ENCODE measurements at regions not wholly inside any gene's neighbourhood (a gene's known extent, or its start where the extent isn't known, plus 50 kb on each side); places are given as distances from the start of the nearest gene placed in this dataset.

GRCh38 chr5:159782995-159783300 lies 133.3 kb upstream of the ADRA1B start:
- Histone ChIP-seq H3K4me3 (no peak overlapping the region), H3K4me1 (peaks cover 0 to 5% (median 0%) of the 10 kb centered on the region in 10 experiments; a peak in 2 of 20 replicates), H3K9me3 (replicated peaks in 1 of 11) (no peaks in the 10 kb centered on the region), H3K27me3 (no peaks in the 10 kb centered on the region), H3K36me3 (no peaks in the 10 kb centered on the region), H3K27ac (no peak overlapping the region), H3K4me2 (no peak overlapping the region), H3K9ac (no peak overlapping the region), H4K20me1 (no peaks in the 10 kb centered on the region)
- no peak for TF ChIP-seq Cebpa-rat (IDR thresholded peaks at IDR 0.05)

DNA sequence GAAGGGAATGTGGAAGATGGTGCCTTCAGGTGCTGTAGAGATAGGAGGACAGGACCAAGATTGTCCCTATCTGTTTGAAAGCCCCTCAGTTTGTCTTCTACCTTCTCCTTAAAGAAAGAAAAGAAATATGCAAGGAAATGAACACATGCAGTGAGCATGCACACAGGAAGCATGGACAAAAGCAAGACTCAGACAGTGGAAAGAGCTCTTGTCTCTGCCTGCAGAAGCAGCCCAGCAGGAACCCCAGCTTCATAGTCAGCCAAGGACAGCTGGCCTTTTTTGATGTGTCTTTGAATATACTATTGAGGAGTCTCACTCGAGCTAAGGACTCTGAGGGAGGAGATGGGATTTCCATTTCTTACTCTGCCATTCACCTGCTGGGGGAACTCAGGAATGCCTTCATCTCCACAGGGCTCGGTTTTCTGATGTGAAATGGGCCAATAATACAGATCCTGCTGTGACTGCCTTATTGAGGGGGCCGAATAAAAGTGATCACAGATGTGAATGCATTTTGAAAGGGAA lies 132.5 kb upstream of the ADRA1B start:
- Histone ChIP-seq H4K20me1 (no peaks in the 10 kb centered on the region), H3K9ac (no peak overlapping the region), H3K4me3 (no peak overlapping the region), H3K27ac (no peak overlapping the region), H3K27me3 (no peaks in the 10 kb centered on the region), H3K36me3 (no peaks in the 10 kb centered on the region), H3K4me1 (peaks cover 0 to 5% (median 0%) of the 10 kb centered on the region in 10 experiments; a peak in 2 of 20 replicates), H3K9me3 (replicated peaks in 1 of 11) (no peaks in the 10 kb centered on the region), H3K4me2 (no peak overlapping the region)
- TF ChIP-seq Cebpa-rat (IDR thresholded peaks at IDR 0.05) = no peak

DNA sequence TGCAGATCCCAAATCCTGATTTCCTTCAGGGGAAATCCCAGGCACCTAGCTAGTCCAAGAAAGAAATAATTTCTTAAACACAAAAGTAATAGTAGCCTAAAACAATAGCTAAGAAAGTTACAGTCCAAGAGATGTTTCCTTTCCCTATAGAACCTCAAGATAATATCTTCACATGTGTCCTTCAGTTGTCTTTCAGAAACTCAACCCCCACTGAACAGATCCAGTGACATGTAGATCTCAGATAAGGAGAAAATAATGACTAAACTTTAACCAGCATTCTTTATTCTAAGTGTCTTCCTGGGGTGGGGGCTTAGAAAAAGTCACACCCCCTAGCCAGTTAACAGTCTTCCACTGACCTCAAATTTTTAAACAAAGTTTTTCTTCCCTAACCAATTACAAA lies 131.3 kb upstream of the ADRA1B start:
- no peaks in the 10 kb centered on the region for H3K4me1 ChIP-seq
- no peaks in the 10 kb centered on the region for H3K27me3 ChIP-seq
- H3K4me2 ChIP-seq = no peak overlapping the region
- H4K20me1 ChIP-seq = no peaks in the 10 kb centered on the region
- H3K4me3 ChIP-seq = no peak overlapping the region
- no peak overlapping the region for H3K9ac ChIP-seq
- no peak for TF ChIP-seq Cebpa-rat (IDR thresholded peaks at IDR 0.05)
- H3K27ac ChIP-seq = no peak overlapping the region
- no peaks in the 10 kb centered on the region for H3K9me3 ChIP-seq (replicated peaks in 1 of 11)
- no peaks in the 10 kb centered on the region for H3K36me3 ChIP-seq

GRCh38 chr5:159785656-159786055 lies 130.6 kb upstream of the ADRA1B start:
- no peaks in the 10 kb centered on the region for H3K9me3 ChIP-seq (replicated peaks in 1 of 11)
- H3K4me2 ChIP-seq = no peak overlapping the region
- no peaks in the 10 kb centered on the region for H3K27me3 ChIP-seq
- H3K4me1 ChIP-seq = no peaks in the 10 kb centered on the region
- H3K9ac ChIP-seq = no peak overlapping the region
- TF ChIP-seq Cebpa-rat (IDR thresholded peaks at IDR 0.05) = no peak
- H3K4me3 ChIP-seq = no peak overlapping the region
- H3K27ac ChIP-seq = no peak overlapping the region
- no peaks in the 10 kb centered on the region for H3K36me3 ChIP-seq
- H4K20me1 ChIP-seq = no peaks in the 10 kb centered on the region

DNA sequence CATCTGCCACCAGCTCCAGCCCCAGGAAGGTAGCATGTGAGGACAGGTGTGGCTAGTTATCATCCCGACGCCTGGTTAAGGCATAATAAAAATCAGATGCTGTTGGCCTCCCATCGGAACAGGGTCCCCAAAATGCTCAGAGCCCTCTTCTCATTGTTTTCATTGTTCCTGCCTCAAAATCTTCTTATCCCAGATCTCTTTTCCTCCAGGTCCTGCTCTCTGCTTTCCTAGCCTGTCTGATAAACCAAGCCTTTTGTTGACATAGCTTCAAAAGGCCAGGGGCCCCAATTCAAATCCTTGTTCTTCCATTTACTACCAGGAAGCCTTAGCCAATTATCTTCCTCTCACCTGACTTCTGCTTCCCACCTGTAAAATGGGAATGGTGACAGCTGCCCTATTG lies 130.1 kb upstream of the ADRA1B start:
- H3K27me3 ChIP-seq = no peaks in the 10 kb centered on the region
- H3K4me1 ChIP-seq = no peaks in the 10 kb centered on the region
- no peak for TF ChIP-seq Cebpa-rat (IDR thresholded peaks at IDR 0.05)

DNA sequence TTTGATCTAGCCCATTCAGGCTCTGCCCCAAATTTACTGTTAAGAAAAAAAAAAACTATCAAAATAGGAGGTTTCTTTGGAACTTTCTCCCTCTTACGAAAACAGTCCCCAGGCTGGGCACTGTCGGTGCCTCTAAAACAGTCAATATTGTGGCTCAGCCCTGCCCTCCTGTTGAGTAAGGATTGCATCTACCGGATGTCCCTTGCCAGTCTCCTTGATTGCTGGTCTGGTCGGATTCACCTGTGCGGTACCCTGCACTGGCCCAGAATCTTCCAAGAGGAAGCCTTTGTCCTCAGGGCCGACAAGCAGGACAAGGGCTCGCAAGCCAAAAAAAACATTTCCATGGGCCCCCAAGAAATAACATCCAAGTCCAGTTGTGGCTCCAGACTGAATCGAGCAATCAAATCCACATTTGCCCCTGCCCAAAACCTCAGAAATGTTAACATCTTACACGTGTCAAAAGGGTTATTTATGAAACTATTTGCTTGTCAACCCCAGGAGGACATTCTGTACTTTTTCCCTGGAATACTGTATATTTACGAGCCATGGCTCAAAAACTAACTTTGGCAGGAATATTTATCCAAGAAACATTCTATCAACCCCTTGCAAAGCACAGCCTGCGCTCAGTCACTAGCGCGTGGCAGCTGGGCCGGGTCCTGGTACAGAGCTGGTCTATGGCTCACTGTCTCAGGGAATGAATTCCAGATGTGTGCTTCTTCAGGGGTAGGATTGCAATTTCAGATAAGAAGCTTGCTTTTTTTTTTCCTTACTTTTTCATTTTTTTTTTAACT lies 129.2 kb upstream of the ADRA1B start:
- H3K4me1 ChIP-seq = no peaks in the 10 kb centered on the region
- H3K36me3 ChIP-seq = no peaks in the 10 kb centered on the region
- no peak overlapping the region for H3K4me3 ChIP-seq
- no peaks in the 10 kb centered on the region for H4K20me1 ChIP-seq
- no peaks in the 10 kb centered on the region for H3K27me3 ChIP-seq
- H3K9me3 ChIP-seq (replicated peaks in 1 of 11) = no peaks in the 10 kb centered on the region
- H3K9ac ChIP-seq = no peak overlapping the region
- H3K4me2 ChIP-seq = no peak overlapping the region
- no peak for TF ChIP-seq Cebpa-rat (IDR thresholded peaks at IDR 0.05)
- H3K27ac ChIP-seq = no peak overlapping the region

More for the DNA sequence above, 130.1 kb upstream of the ADRA1B start:
- Histone ChIP-seq H4K20me1 (no peaks in the 10 kb centered on the region), H3K4me3 (no peak overlapping the region), H3K9me3 (replicated peaks in 1 of 11) (no peaks in the 10 kb centered on the region), H3K4me2 (no peak overlapping the region), H3K36me3 (no peaks in the 10 kb centered on the region), H3K9ac (no peak overlapping the region), H3K27ac (no peak overlapping the region)

DNA sequence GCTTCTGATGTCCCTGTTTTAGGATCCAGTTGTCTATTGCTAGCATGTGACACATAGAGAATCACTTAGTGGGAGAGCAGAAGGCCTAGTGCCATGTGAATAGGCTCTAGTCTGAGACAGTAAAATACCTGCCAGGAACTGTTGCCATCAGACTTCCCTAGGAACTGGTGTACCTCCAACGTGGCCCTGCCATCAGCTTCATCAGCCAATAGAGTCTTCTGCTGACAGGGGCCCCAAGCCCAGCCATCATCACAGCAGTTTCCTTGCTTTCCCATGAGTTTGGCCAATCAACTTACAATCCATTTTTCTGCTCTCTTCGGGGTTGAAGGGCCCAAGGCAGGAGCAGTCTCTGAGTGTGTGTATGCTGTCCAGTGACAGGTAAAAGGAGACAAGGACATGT lies 128.4 kb upstream of the ADRA1B start:
- no peak for TF ChIP-seq Cebpa-rat (IDR thresholded peaks at IDR 0.05)
- Histone ChIP-seq H4K20me1 (no peaks in the 10 kb centered on the region), H3K4me1 (no peaks in the 10 kb centered on the region), H3K9ac (no peak overlapping the region), H3K27ac (no peak overlapping the region), H3K4me2 (no peak overlapping the region), H3K4me3 (no peak overlapping the region), H3K36me3 (no peaks in the 10 kb centered on the region), H3K27me3 (no peaks in the 10 kb centered on the region), H3K9me3 (replicated peaks in 1 of 11) (no peaks in the 10 kb centered on the region)

GRCh38 chr5:159788835-159789331 lies 127.4 kb upstream of the ADRA1B start:
- no peak overlapping the region for H3K9ac ChIP-seq
- no peak for TF ChIP-seq Cebpa-rat (IDR thresholded peaks at IDR 0.05)
- H3K4me2 ChIP-seq = no peak overlapping the region
- no peaks in the 10 kb centered on the region for H3K36me3 ChIP-seq
- H3K9me3 ChIP-seq (replicated peaks in 1 of 11) = no peaks in the 10 kb centered on the region
- no peak overlapping the region for H3K27ac ChIP-seq
- no peaks in the 10 kb centered on the region for H3K27me3 ChIP-seq
- no peaks in the 10 kb centered on the region for H4K20me1 ChIP-seq
- no peak overlapping the region for H3K4me3 ChIP-seq
- no peaks in the 10 kb centered on the region for H3K4me1 ChIP-seq

GRCh38 chr5:159792180-159792579 lies 124.1 kb upstream of the ADRA1B start:
- peaks cover 0 to 4% (median 0%) of the 10 kb centered on the region in 10 experiments; a peak in 2 of 20 replicates for H3K4me1 ChIP-seq
- H3K27me3 ChIP-seq = no peaks in the 10 kb centered on the region
- no peak overlapping the region for H3K27ac ChIP-seq
- H3K4me3 ChIP-seq = no peak overlapping the region
- H3K4me2 ChIP-seq = no peak overlapping the region
- no peak for TF ChIP-seq Cebpa-rat (IDR thresholded peaks at IDR 0.05)
- no peak overlapping the region for H3K9ac ChIP-seq
- no peaks in the 10 kb centered on the region for H3K36me3 ChIP-seq
- H3K9me3 ChIP-seq (replicated peaks in 1 of 11) = no peaks in the 10 kb centered on the region
- no peaks in the 10 kb centered on the region for H4K20me1 ChIP-seq
